ENCODE measurements at regions not wholly inside any gene's neighbourhood (a gene's known extent, or its start where the extent isn't known, plus 50 kb on each side); places are given as distances from the start of the nearest gene placed in this dataset.
A peak's percentile ranks its signal among the peaks of the same experiment; 100 is the strongest.

DNA sequence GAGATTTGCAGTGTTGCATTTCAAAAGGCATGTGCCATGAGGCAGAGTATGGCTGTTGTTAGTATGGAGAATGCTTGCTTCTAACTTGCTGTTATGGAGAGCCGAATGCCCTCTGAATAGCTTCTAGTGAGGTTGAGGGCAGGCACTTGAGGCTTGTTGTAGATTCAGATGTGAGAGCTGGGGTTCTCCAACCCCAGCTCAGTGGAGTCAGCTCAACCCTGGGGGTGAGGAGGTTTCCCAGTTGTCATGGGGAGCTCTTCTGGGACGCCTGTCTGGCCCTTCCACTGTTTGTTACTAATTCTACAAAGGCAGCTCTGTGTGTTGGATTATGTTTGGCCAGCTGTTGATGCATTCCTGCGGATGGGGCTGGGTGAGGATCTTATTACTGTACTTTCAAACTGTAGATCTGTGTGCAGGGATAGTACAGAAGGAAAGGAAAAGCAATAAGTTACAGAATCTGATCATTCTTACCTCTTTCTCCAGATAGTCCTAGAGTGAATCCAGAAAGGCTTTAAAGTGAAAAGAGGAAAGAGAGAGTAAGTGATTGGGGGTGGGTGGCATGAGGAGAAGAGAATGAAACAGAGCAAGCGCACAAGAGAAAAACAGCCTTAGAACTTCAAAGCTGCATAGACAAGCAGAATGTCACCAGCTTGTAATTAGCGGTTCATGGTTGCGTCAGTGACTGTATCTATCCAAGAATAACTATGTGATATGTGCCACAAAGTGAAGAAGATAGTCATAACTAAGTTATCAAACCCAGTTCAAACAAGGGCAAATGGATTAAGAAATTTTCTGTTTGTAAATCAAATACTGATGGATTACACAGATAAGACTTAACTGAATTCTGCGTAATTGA, 148.7 kb downstream of the PRL start:
- TF ChIP-seq, protein P1, sequence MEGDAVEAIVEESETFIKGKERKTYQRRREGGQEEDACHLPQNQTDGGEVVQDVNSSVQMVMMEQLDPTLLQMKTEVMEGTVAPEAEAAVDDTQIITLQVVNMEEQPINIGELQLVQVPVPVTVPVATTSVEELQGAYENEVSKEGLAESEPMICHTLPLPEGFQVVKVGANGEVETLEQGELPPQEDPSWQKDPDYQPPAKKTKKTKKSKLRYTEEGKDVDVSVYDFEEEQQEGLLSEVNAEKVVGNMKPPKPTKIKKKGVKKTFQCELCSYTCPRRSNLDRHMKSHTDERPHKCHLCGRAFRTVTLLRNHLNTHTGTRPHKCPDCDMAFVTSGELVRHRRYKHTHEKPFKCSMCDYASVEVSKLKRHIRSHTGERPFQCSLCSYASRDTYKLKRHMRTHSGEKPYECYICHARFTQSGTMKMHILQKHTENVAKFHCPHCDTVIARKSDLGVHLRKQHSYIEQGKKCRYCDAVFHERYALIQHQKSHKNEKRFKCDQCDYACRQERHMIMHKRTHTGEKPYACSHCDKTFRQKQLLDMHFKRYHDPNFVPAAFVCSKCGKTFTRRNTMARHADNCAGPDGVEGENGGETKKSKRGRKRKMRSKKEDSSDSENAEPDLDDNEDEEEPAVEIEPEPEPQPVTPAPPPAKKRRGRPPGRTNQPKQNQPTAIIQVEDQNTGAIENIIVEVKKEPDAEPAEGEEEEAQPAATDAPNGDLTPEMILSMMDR (IDR thresholded peaks at IDR 0.05), result no peak
- TF ChIP-seq POLR2A (IDR thresholded peaks at IDR 0.05; ENCODE audit: low read length), result no peak
- TF ChIP-seq POLR2AphosphoS2 (conservative IDR thresholded peaks at IDR 0.05; ENCODE audit: low read length), result no peak
- no peak for TF ChIP-seq KDM5A (IDR thresholded peaks at IDR 0.05)
- TF ChIP-seq, protein P2, sequence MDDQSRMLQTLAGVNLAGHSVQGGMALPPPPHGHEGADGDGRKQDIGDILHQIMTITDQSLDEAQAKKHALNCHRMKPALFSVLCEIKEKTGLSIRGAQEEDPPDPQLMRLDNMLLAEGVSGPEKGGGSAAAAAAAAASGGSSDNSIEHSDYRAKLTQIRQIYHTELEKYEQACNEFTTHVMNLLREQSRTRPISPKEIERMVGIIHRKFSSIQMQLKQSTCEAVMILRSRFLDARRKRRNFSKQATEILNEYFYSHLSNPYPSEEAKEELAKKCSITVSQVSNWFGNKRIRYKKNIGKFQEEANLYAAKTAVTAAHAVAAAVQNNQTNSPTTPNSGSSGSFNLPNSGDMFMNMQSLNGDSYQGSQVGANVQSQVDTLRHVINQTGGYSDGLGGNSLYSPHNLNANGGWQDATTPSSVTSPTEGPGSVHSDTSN (IDR thresholded peaks at IDR 0.05), result no peak
- peak; percentile 60; the same call in 1 of the 2 replicates for TF ChIP-seq MAZ (IDR thresholded peaks at IDR 0.05; ENCODE audit: borderline replicate concordance, low read depth, low read length)
- no peak for TF ChIP-seq EP300 (IDR thresholded peaks at IDR 0.05)
- TF ChIP-seq CEBPB (IDR thresholded peaks at IDR 0.05), result no peak
- TF ChIP-seq, protein P3, sequence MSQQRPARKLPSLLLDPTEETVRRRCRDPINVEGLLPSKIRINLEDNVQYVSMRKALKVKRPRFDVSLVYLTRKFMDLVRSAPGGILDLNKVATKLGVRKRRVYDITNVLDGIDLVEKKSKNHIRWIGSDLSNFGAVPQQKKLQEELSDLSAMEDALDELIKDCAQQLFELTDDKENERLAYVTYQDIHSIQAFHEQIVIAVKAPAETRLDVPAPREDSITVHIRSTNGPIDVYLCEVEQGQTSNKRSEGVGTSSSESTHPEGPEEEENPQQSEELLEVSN (IDR thresholded peaks at IDR 0.05; ENCODE audit: borderline replicate concordance, low read depth), result no peak
- TF ChIP-seq RFX5 (IDR thresholded peaks at IDR 0.05), result no peak

All from A549 (cell line).